DOHH2 (cell line): ENCODE measurements at regions not wholly inside any gene's neighbourhood (a gene's known extent, or its start where the extent isn't known, plus 50 kb on each side); places are given as distances from the start of the nearest gene placed in this dataset.

Experiments used
- H3F3A ChIP-seq: fragments of 200-600 bp; sonication (generic), shearing (Covaris generic); 2 replicates; pipeline ENCODE4 v1.6.0; 2016; ENCODE audit warnings: antibody characterized with exemption, mild to moderate bottlenecking; ENCODE audit not compliant: control insufficient read depth, insufficient read depth
- H3K27ac ChIP-seq: fragments of 200-600 bp; sonication (generic); 2 replicates; pipeline ENCODE4 v1.5.1; 2014; ENCODE audit warnings: low read depth, mild to moderate bottlenecking, low read length, moderate library complexity
- H3K27me3 ChIP-seq: fragments of 200-600 bp; sonication (generic); 2 replicates; pipeline ENCODE4 v1.6.1; 2014; ENCODE audit warnings: mild to moderate bottlenecking, low read length, mixed read lengths; ENCODE audit not compliant: control insufficient read depth
- H3K36me3 ChIP-seq: fragments of 200-600 bp; sonication (generic); 2 replicates; pipeline ENCODE4 v1.6.1; 2014; ENCODE audit warnings: mild to moderate bottlenecking, low read length, moderate library complexity, mixed read lengths; ENCODE audit not compliant: control insufficient read depth
- H3K4me1 ChIP-seq: fragments of 200-600 bp; sonication (generic); 2 replicates; pipeline ENCODE4 v1.6.1; 2014; ENCODE audit warnings: mild to moderate bottlenecking, low read length, mixed read lengths; ENCODE audit not compliant: control insufficient read depth
- H3K4me2 ChIP-seq: fragments of 200-600 bp; sonication (generic); 2 replicates; pipeline ENCODE4 v1.6.0; 2014; ENCODE audit warnings: mild to moderate bottlenecking, low read length, moderate library complexity
- H3K4me3 ChIP-seq: fragments of 200-600 bp; sonication (generic); 2 replicates; pipeline ENCODE4 v1.5.1; 2014; ENCODE audit warnings: mild to moderate bottlenecking, low read length, mixed read lengths
- H3K79me2 ChIP-seq: fragments of 200-600 bp; sonication (generic); 2 replicates; pipeline ENCODE4 v1.6.1; 2014; ENCODE audit warnings: mild to moderate bottlenecking, low read length, mixed read lengths; ENCODE audit not compliant: control insufficient read depth
- H3K9me2 ChIP-seq: fragments of 200-600 bp; sonication (generic); replicated peaks from 2 replicates; pipeline ENCODE4 v1.6.1; 2014; ENCODE audit warnings: mild to moderate bottlenecking, low read length, mixed read lengths; ENCODE audit not compliant: control insufficient read depth
- H3K9me3 ChIP-seq: fragments of 200-600 bp; sonication (generic); 2 replicates; pipeline ENCODE4 v1.6.1; 2014; ENCODE audit warnings: antibody characterized with exemption, low read length, mixed read lengths; ENCODE audit not compliant: control insufficient read depth, insufficient read depth
- H4K20me1 ChIP-seq: fragments of 200-600 bp; sonication (generic); 2 replicates; pipeline ENCODE4 v1.6.0; 2014; ENCODE audit warnings: low read depth, mild to moderate bottlenecking, antibody characterized with exemption, low read length, moderate library complexity; ENCODE audit not compliant: control insufficient read depth, insufficient read depth
- CTCF ChIP-seq: fragments of 200-600 bp; sonication (generic); IDR thresholded peaks from one replicate; pipeline ENCODE4 v1.5.1; 2014; ENCODE audit warnings: antibody characterized with exemption, mild to moderate bottlenecking, low read depth, low read length; ENCODE audit not compliant: poor library complexity, severe bottlenecking
- EZH2phosphoT487 ChIP-seq: fragments of 200-600 bp; sonication (generic); IDR thresholded peaks from 2 replicates; pipeline ENCODE4 v1.6.1; 2017; ENCODE audit warnings: borderline replicate concordance, mild to moderate bottlenecking, antibody characterized with exemption, low read length, moderate library complexity, mixed read lengths

DNA sequence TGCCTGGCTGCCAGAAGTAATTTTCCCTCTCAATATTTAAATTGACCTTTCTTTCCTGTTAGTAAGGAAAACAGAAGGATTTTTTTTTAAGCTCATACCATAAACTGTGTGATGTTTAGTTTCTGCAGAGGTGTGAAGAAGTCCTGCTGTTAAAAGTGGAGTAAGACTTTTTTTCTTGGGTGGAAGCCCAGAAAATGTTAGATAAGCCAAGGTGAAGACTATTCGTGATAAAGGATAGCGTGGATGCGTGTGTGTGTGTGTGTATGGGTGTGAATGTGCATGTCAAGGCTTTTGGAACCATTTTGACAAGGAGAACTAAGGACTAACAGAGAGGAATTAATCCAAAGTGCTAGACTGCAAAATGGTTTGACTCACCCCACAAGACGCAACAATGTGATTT is 152.9 kb upstream of the SEL1L start:
- Histone ChIP-seq H3K9me2 (no peaks in the 10 kb centered on the region), H3K36me3 (no peaks in the 10 kb centered on the region), H3K4me2 (no peak overlapping the region), H3K4me3 (no peak overlapping the region), H3F3A (no peaks in the 10 kb centered on the region), H3K9me3 (no peaks in the 10 kb centered on the region), H3K27me3 (no peaks in the 10 kb centered on the region), H3K4me1 (no peaks in the 10 kb centered on the region), H3K79me2 (no peaks in the 10 kb centered on the region), H3K27ac (no peak overlapping the region), H4K20me1 (no peaks in the 10 kb centered on the region)
- TF ChIP-seq CTCF, result no peak
- no peak for TF ChIP-seq EZH2phosphoT487

DNA sequence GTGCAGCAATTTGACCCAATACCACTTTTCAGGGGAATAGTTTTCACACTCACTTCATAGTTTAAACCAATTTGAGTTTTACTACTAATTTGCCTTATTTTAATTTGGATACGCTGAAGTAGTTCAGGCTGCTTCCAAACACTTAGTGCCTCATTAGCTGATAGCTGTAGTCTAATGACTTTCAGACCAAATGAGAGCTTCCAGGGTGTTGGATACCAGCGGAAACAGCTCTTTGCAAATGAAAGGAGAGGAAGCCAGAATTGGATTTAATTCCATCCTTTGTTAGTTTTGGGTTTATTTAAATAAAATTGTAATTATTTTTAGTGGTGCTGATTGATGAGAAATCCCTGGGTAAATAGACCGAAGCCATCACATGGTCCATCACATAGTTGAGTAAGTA is 158.3 kb upstream of the SEL1L start:
- Histone ChIP-seq H3F3A (no peaks in the 10 kb centered on the region), H3K4me1 (no peaks in the 10 kb centered on the region), H3K27me3 (no peaks in the 10 kb centered on the region), H3K4me2 (no peak overlapping the region), H3K9me3 (no peaks in the 10 kb centered on the region), H4K20me1 (no peaks in the 10 kb centered on the region), H3K36me3 (no peaks in the 10 kb centered on the region), H3K27ac (no peak overlapping the region), H3K9me2 (no peaks in the 10 kb centered on the region), H3K79me2 (no peaks in the 10 kb centered on the region), H3K4me3 (no peak overlapping the region)
- TF ChIP-seq EZH2phosphoT487 (no peak), CTCF (no peak)

- H3F3A ChIP-seq, result no peaks in the 10 kb centered on the region
- no peaks in the 10 kb centered on the region for H3K4me1 ChIP-seq
- H3K27me3 ChIP-seq, result no peaks in the 10 kb centered on the region
- no peaks in the 10 kb centered on the region for H3K79me2 ChIP-seq
- no peaks in the 10 kb centered on the region for H3K9me2 ChIP-seq
- no peaks in the 10 kb centered on the region for H3K36me3 ChIP-seq
- no peak for TF ChIP-seq CTCF
- no peak for TF ChIP-seq EZH2phosphoT487
- no peaks in the 10 kb centered on the region for H3K9me3 ChIP-seq
- no peak overlapping the region for H3K27ac ChIP-seq
- no peak overlapping the region for H3K4me3 ChIP-seq
- no peaks in the 10 kb centered on the region for H4K20me1 ChIP-seq
- H3K4me2 ChIP-seq, result no peak overlapping the region
These were observed 160.8 kb upstream of the SEL1L start for GRCh38 chr14:81694419-81694818.

DNA sequence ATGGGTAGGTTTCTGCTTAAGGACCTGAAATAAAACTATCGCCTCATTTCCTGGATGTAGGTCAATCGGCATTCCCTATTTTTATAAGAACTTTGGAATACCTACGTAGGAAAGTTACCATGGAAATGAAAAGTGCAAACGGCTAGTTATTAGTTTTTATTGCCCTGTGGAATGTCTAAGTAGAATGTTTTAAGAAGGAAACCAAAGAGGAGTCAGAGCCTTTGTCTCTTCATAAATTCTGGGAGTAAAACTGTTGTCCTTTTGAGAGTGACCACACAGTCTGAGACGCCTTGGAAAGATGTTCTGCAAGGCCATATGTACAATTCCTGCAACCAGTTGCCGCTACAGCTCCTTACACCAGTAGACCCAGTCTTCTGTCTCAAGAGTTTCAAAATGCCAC is 176.0 kb upstream of the SEL1L start:
- Histone ChIP-seq H3K36me3 (no peaks in the 10 kb centered on the region), H3K4me3 (no peak overlapping the region), H3K9me3 (no peaks in the 10 kb centered on the region; the same call in 1 of the 2 replicates), H3K9me2 (no peaks in the 10 kb centered on the region), H3K27me3 (no peaks in the 10 kb centered on the region), H3F3A (no peaks in the 10 kb centered on the region), H3K79me2 (no peaks in the 10 kb centered on the region), H3K4me1 (no peaks in the 10 kb centered on the region), H3K27ac (no peak overlapping the region), H4K20me1 (no peaks in the 10 kb centered on the region), H3K4me2 (no peak overlapping the region)
- no peak for TF ChIP-seq CTCF
- no peak for TF ChIP-seq EZH2phosphoT487
